SH-SY5Y (cell line): ENCODE measurements at regions not wholly inside any gene's neighbourhood (a gene's known extent, or its start where the extent isn't known, plus 50 kb on each side); places are given as distances from the start of the nearest gene placed in this dataset.

Experiments used
- GATA2 ChIP-seq: IDR thresholded peaks from 2 replicates; pipeline ENCODE4 v1.6.1; 2011; ENCODE audit warnings: mild to moderate bottlenecking, low read depth, low read length
- GATA3 ChIP-seq: IDR thresholded peaks from 2 replicates; pipeline ENCODE4 v1.6.1; 2011; ENCODE audit warnings: low read depth, mild to moderate bottlenecking, low read length, moderate library complexity

GRCh38 chr4:112001041-112001440 is 144.2 kb upstream of the FAM241A start:
- no peak for TF ChIP-seq GATA3
- no peak for TF ChIP-seq GATA2
